Neural progenitor cell (in vitro differentiated cells): ENCODE measurements at regions not wholly inside any gene's neighbourhood (a gene's known extent, or its start where the extent isn't known, plus 50 kb on each side); places are given as distances from the start of the nearest gene placed in this dataset.
A peak's percentile ranks its signal among the peaks of the same experiment; 100 is the strongest.

Experiments
- DNase-seq: peaks from one replicate; pipeline ENCODE4 v3.0.0-alpha.2; 2016; ENCODE audit warnings: low spot score
- H2AFZ ChIP-seq: fragments of 200-600 bp; sonication (generic); replicated peaks from 2 replicates; pipeline ENCODE4 v1.6.1; 2016; ENCODE audit warnings: antibody characterized with exemption
- H3F3A ChIP-seq: fragments of 200-600 bp; sonication (generic); 2 replicates; pipeline ENCODE4 v1.6.1; 2016; ENCODE audit warnings: antibody characterized with exemption, low read depth
- H3K27ac ChIP-seq: fragments of 200-600 bp; sonication (generic); 2 replicates; pipeline ENCODE4 v1.5.1; 2016; ENCODE audit warnings: mild to moderate bottlenecking
- H3K27me3 ChIP-seq: fragments of 200-600 bp; sonication (generic); 2 replicates; pipeline ENCODE4 v1.6.1; 2016; ENCODE audit warnings: mild to moderate bottlenecking, moderate library complexity
- H3K36me3 ChIP-seq: fragments of 200-600 bp; sonication (generic); 2 replicates; pipeline ENCODE4 v1.5.1; 2016
- H3K4me1 ChIP-seq: fragments of 200-600 bp; sonication (generic); 2 replicates; pipeline ENCODE4 v1.6.1; 2016; ENCODE audit warnings: mixed run types
- H3K4me2 ChIP-seq: fragments of 200-600 bp; sonication (generic); 2 replicates; pipeline ENCODE4 v1.6.1; 2016
- H3K4me3 ChIP-seq: fragments of 200-600 bp; sonication (generic); 2 replicates; pipeline ENCODE4 v1.5.1; 2016
- H3K79me2 ChIP-seq: fragments of 200-600 bp; sonication (generic); 2 replicates; pipeline ENCODE4 v1.6.1; 2016; ENCODE audit warnings: low read depth
- H3K9ac ChIP-seq: fragments of 200-600 bp; sonication (generic); 2 replicates; pipeline ENCODE4 v1.6.1; 2016
- H3K9me3 ChIP-seq: fragments of 200-600 bp; sonication (generic); 2 replicates; pipeline ENCODE4 v1.5.1; 2016; ENCODE audit warnings: low read depth
- H4K20me1 ChIP-seq: fragments of 200-600 bp; sonication (generic); 2 replicates; pipeline ENCODE4 v1.6.1; 2016; ENCODE audit warnings: low read depth
- H3K27ac Mint-ChIP-seq: 3 replicates; pipeline ENCODE4 v1.8.0; 2021; ENCODE audit warnings: mixed read lengths
- H3K27me3 Mint-ChIP-seq: 2 replicates; pipeline ENCODE4 v1.8.0; 2022; ENCODE audit warnings: low read depth, mild to moderate bottlenecking, inconsistent platforms, moderate library complexity, mixed read lengths; ENCODE audit not compliant: insufficient read depth
- H3K36me3 Mint-ChIP-seq: 3 replicates; pipeline ENCODE4 v1.8.0; 2021; ENCODE audit warnings: mixed read lengths
- H3K4me1 Mint-ChIP-seq: 3 replicates; pipeline ENCODE4 v1.8.0; 2021; ENCODE audit warnings: mixed read lengths
- H3K4me3 Mint-ChIP-seq: 3 replicates; pipeline ENCODE4 v1.8.0; 2021; ENCODE audit warnings: mild to moderate bottlenecking, moderate library complexity, mixed read lengths
- H3K9me3 Mint-ChIP-seq: 3 replicates; pipeline ENCODE4 v1.8.0; 2020; ENCODE audit warnings: mixed read lengths
- CTCF ChIP-seq: fragments of 200-600 bp; sonication (generic); IDR thresholded peaks from 2 replicates; pipeline ENCODE4 v1.5.1; 2017; ENCODE audit warnings: antibody characterized with exemption, mild to moderate bottlenecking
- EZH2 ChIP-seq: fragments of 200-600 bp; sonication (generic); IDR thresholded peaks from 2 replicates; pipeline ENCODE4 v1.6.1; 2017; ENCODE audit warnings: antibody characterized with exemption, mild to moderate bottlenecking, moderate library complexity
- EZH2phosphoT487 ChIP-seq: fragments of 200-600 bp; sonication (generic); IDR thresholded peaks from 2 replicates; pipeline ENCODE4 v1.6.1; 2017; ENCODE audit warnings: antibody characterized with exemption

DNA sequence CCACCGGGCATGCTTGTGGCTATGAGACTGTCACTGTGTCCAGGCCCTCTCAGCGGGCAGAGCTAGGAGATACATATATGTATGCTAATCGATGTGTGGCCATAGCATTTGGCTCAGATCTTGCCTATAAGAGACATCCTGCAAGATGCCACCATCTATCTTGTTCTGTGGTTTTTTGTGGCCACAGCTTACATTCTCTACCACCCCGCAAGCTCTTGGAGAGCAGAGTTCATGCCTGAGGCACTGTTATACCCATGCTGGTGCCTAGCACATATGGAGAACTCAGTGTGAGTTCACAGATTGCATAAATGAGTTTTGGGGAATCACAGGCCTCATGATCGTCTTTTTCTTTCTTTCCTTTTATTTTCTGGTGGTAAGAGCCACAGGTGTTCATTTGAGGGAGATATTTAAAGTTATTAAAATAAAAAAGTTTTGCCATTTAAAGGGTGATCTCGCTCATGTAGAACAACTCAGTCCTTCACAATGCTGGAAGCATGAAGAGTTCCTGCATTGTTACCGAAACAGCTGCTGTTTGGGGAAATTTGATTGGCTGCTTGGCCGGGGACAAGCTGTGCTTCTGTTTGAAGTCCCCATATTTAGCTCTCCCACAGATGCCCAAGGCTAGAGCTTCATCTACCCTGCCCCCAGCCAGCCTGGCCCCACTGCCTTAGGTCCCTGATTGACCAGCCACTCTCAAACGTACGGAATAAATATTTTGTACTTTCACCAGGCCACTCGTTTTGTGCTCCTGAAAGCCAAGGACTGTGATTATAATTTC, 169.2 kb upstream of the MAP1B start:
- no peaks in the 10 kb centered on the region for H4K20me1 ChIP-seq
- H3K4me1 ChIP-seq: peaks cover 26% of the 10 kb centered on the region
- no peaks in the 10 kb centered on the region for H3K36me3 ChIP-seq
- H3K9me3 ChIP-seq: no peaks in the 10 kb centered on the region
- H3K27ac Mint-ChIP-seq: peak overlapping the region; percentile 65
- H3K4me2 ChIP-seq: no peak overlapping the region
- peak overlapping the region; percentile 55 for H2AFZ ChIP-seq
- no peaks in the 10 kb centered on the region for H3K79me2 ChIP-seq
- H3K27ac ChIP-seq: no peak overlapping the region
- H3K4me1 Mint-ChIP-seq: peaks cover 37% of the 10 kb centered on the region
- H3K4me3 ChIP-seq: no peak overlapping the region
- H3K36me3 Mint-ChIP-seq: no peaks in the 10 kb centered on the region
- no peaks in the 10 kb centered on the region for H3K27me3 Mint-ChIP-seq
- peaks cover 5% of the 10 kb centered on the region for H3F3A ChIP-seq
- H3K27me3 ChIP-seq: no peaks in the 10 kb centered on the region
- TF ChIP-seq EZH2phosphoT487: no peak
- TF ChIP-seq EZH2: no peak
- no peak for TF ChIP-seq CTCF
- peaks cover 7% of the 10 kb centered on the region for H3K9me3 Mint-ChIP-seq
- H3K4me3 Mint-ChIP-seq: peak overlapping the region; percentile 20
- no peak for DNase-seq
- H3K9ac ChIP-seq: no peak overlapping the region

GRCh38 chr5:71938895-71939294, 168.4 kb upstream of the MAP1B start:
- Histone ChIP-seq H3F3A (peaks cover 5% of the 10 kb centered on the region), H4K20me1 (no peaks in the 10 kb centered on the region), H3K9ac (no peak overlapping the region), H3K9me3 (no peaks in the 10 kb centered on the region), H3K4me2 (no peak overlapping the region), H2AFZ (peak overlapping the region; percentile 55), H3K27me3 (no peaks in the 10 kb centered on the region), H3K27ac (no peak overlapping the region), H3K79me2 (no peaks in the 10 kb centered on the region), H3K4me1 (peaks cover 27% of the 10 kb centered on the region), H3K4me3 (no peak overlapping the region), H3K36me3 (no peaks in the 10 kb centered on the region)
- Mint-ChIP-seq H3K36me3 (no peaks in the 10 kb centered on the region), H3K9me3 (peaks cover 7% of the 10 kb centered on the region), H3K4me3 (no peak overlapping the region), H3K27ac (peak overlapping the region; percentile 95), H3K27me3 (no peaks in the 10 kb centered on the region), H3K4me1 (peaks cover 31% of the 10 kb centered on the region)
- TF ChIP-seq CTCF: no peak
- no peak for TF ChIP-seq EZH2phosphoT487
- no peak for DNase-seq

DNA sequence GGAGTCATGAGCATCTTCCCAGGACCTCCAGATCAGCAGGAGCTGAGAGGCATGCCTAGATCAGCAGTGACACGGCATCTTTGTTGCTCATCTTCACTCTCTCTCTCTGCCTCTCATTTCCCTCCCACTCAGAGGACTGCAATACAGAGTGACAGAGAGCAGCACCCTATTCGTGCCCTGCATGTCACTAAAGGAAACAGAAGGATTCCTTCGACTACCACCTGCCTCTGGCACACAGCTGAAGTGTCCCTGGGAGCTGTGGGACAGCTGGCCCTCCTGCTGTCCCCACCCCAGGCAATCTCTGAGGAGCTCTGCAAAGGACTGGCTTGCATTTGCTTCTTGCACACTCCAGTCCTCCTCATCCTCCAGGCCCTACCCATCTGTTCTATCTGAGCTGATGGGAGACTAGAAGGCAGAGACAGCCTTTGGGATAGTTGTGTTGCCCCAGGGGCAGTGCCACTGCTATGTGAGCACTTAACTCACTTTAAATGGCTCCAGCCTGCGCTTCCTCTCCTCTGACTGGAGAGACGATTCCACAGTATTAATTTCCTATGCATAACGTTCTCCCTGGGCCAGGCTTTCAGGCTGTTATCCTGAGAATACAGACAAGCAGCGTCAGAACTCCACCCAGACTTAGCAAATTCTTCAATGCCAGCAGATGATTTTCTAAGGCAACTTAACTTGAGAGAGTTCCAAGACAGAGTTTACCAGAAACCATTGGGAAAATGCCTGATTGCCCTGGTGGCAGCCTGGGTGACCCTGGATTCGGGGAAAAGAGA, 167.6 kb upstream of the MAP1B start:
- H2AFZ ChIP-seq: peak overlapping the region; percentile 15
- Mint-ChIP-seq H3K4me3 (peak overlapping the region; percentile 63), H3K4me1 (peaks cover 34% of the 10 kb centered on the region), H3K9me3 (peaks cover 7% of the 10 kb centered on the region), H3K27ac (peak overlapping the region; percentile 93), H3K27me3 (no peaks in the 10 kb centered on the region), H3K36me3 (peaks cover 4% of the 10 kb centered on the region)
- H3K9me3 ChIP-seq: no peaks in the 10 kb centered on the region
- H3K4me1 ChIP-seq: peaks cover 32% of the 10 kb centered on the region
- no peak overlapping the region for H3K9ac ChIP-seq
- TF ChIP-seq CTCF: no peak
- peaks cover 5% of the 10 kb centered on the region for H3F3A ChIP-seq
- H3K4me2 ChIP-seq: no peak overlapping the region
- no peak for DNase-seq
- no peaks in the 10 kb centered on the region for H4K20me1 ChIP-seq
- no peaks in the 10 kb centered on the region for H3K36me3 ChIP-seq
- H3K27ac ChIP-seq: no peak overlapping the region
- no peaks in the 10 kb centered on the region for H3K27me3 ChIP-seq
- no peak overlapping the region for H3K4me3 ChIP-seq
- H3K79me2 ChIP-seq: no peaks in the 10 kb centered on the region
